ENCODE measurements at regions not wholly inside any gene's neighbourhood (a gene's known extent, or its start where the extent isn't known, plus 50 kb on each side); places are given as distances from the start of the nearest gene placed in this dataset.

DNA sequence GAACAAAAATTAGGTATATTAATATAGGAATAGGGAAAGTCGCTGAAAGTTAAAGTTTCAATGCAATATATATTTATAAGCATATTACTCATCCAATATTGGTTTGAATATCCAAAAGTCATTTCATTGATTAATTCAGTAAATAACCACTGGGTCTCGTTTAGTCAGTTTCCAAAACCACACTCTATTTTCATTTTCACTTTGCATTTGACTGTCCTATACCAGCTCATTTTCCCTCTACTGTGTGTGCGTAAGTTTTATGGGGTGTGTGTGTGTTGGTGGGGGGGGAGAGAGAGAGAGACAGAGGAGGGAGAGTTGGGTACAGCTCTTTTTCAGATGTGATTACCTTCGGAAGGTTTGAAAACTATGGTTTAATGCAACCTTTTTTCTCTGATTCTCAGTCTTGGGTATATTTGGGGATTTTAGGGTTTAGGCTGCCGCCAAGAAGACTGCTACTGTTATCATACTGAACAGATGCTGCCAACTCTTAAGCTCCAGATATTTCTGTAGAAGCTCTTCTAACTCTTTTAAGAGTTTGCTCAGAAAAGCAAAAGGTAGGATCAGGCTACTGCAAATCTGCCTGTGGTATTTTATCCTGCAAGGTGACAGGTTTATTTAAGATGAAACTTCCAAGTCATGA is 1427.4 kb downstream of the PCDH7 start:
- Histone ChIP-seq H3K4me3 (ENCODE audit: low read depth in 2 of 2, low read length in 2 of 2) (no peak overlapping the region), H3K36me3 (ENCODE audit: control insufficient read depth, insufficient read depth, low read length) (no peaks in the 10 kb centered on the region), H3K27ac (ENCODE audit: low read length) (no peak overlapping the region), H3K27me3 (ENCODE audit: control insufficient read depth, insufficient read depth, low read length) (no peaks in the 10 kb centered on the region), H3K4me1 (ENCODE audit: control insufficient read depth, insufficient read depth, low read length) (no peaks in the 10 kb centered on the region), H3K9me3 (ENCODE audit: control insufficient read depth, insufficient read depth, low read depth, low read length) (no peaks in the 10 kb centered on the region)
- ATAC-seq (no peak), DNase-seq (ENCODE audit: low read depth, low spot score) (no peak)
- no TSS peak for BruUV-seq (replicated peaks)
- TF ChIP-seq, protein P1, sequence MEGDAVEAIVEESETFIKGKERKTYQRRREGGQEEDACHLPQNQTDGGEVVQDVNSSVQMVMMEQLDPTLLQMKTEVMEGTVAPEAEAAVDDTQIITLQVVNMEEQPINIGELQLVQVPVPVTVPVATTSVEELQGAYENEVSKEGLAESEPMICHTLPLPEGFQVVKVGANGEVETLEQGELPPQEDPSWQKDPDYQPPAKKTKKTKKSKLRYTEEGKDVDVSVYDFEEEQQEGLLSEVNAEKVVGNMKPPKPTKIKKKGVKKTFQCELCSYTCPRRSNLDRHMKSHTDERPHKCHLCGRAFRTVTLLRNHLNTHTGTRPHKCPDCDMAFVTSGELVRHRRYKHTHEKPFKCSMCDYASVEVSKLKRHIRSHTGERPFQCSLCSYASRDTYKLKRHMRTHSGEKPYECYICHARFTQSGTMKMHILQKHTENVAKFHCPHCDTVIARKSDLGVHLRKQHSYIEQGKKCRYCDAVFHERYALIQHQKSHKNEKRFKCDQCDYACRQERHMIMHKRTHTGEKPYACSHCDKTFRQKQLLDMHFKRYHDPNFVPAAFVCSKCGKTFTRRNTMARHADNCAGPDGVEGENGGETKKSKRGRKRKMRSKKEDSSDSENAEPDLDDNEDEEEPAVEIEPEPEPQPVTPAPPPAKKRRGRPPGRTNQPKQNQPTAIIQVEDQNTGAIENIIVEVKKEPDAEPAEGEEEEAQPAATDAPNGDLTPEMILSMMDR (IDR thresholded peaks at IDR 0.05): no peak
- TF ChIP-seq TCF7L2 (IDR thresholded peaks at IDR 0.05; ENCODE audit: low read depth, low read length): no peak
- TF ChIP-seq, protein P2, sequence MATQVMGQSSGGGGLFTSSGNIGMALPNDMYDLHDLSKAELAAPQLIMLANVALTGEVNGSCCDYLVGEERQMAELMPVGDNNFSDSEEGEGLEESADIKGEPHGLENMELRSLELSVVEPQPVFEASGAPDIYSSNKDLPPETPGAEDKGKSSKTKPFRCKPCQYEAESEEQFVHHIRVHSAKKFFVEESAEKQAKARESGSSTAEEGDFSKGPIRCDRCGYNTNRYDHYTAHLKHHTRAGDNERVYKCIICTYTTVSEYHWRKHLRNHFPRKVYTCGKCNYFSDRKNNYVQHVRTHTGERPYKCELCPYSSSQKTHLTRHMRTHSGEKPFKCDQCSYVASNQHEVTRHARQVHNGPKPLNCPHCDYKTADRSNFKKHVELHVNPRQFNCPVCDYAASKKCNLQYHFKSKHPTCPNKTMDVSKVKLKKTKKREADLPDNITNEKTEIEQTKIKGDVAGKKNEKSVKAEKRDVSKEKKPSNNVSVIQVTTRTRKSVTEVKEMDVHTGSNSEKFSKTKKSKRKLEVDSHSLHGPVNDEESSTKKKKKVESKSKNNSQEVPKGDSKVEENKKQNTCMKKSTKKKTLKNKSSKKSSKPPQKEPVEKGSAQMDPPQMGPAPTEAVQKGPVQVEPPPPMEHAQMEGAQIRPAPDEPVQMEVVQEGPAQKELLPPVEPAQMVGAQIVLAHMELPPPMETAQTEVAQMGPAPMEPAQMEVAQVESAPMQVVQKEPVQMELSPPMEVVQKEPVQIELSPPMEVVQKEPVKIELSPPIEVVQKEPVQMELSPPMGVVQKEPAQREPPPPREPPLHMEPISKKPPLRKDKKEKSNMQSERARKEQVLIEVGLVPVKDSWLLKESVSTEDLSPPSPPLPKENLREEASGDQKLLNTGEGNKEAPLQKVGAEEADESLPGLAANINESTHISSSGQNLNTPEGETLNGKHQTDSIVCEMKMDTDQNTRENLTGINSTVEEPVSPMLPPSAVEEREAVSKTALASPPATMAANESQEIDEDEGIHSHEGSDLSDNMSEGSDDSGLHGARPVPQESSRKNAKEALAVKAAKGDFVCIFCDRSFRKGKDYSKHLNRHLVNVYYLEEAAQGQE (IDR thresholded peaks at IDR 0.05; ENCODE audit: insufficient read depth in 1 of 2, low read depth in 2 of 2, low read length in 1 of 2): no peak
- TF ChIP-seq POLR2AphosphoS5 (IDR thresholded peaks at IDR 0.05; ENCODE audit: low read depth, low read length): no peak
- no peak for TF ChIP-seq SIN3A (IDR thresholded peaks at IDR 0.05; ENCODE audit: borderline replicate concordance, insufficient read depth, low read depth, low read length)
- in situ Hi-C loops (cut with HindIII; ENCODE audit: low pct_unique_long_range_greater_than_20kb, low sequenced_read_pairs): no loop called here
- intact Hi-C loops (cut with micrococcal nuclease; ENCODE audit: unreplicated experiment): no loop called here
- CTCF ChIA-PET: no interaction called here
- POLR2A ChIA-PET: no interaction called here

DNA sequence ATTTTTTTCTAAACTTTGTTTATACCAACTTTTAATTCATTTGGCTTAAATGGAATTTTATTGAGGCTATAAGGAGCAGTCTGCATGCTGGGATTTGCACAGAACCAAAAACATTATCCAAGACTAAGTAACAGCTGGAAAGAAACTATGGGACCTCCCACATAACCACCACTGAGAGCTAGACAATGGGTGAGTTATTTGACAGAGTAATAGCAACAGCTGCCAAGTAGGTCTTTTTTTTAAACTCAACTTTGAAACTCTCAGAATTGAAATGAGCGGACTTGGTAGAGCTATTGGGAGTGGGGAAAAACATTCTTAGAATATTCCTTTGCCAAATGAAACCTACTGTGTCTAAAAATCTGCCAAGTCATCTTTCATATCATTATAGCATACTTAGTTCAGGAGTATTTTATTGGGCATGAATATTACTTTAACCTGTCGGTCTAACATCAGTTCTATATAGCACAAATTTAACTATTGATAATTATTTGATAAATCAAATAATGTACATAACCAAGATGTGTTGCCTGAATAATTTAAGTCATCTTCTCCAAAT is 1428.0 kb downstream of the PCDH7 start:
- H3K36me3 ChIP-seq (ENCODE audit: control insufficient read depth, insufficient read depth, low read length): no peaks in the 10 kb centered on the region; the same call in 1 of the 2 replicates
- DNase-seq (ENCODE audit: low read depth, low spot score): no peak
- no peaks in the 10 kb centered on the region for H3K4me1 ChIP-seq (ENCODE audit: control insufficient read depth, insufficient read depth, low read length)
- H3K9me3 ChIP-seq (ENCODE audit: control insufficient read depth, insufficient read depth, low read depth, low read length): no peaks in the 10 kb centered on the region
- in situ Hi-C loops (cut with HindIII; ENCODE audit: low pct_unique_long_range_greater_than_20kb, low sequenced_read_pairs) (no loop called here), intact Hi-C loops (cut with micrococcal nuclease; ENCODE audit: unreplicated experiment) (no loop called here)
- CTCF ChIA-PET: no interaction called here
- no peak overlapping the region for H3K4me3 ChIP-seq (ENCODE audit: low read depth in 2 of 2, low read length in 2 of 2)
- no peak for TF ChIP-seq TCF7L2 (IDR thresholded peaks at IDR 0.05; ENCODE audit: low read depth, low read length)
- TF ChIP-seq POLR2AphosphoS5 (IDR thresholded peaks at IDR 0.05; ENCODE audit: low read depth, low read length): no peak
- no peak for TF ChIP-seq SIN3A (IDR thresholded peaks at IDR 0.05; ENCODE audit: borderline replicate concordance, insufficient read depth, low read depth, low read length)
- TF ChIP-seq, protein P1 (IDR thresholded peaks at IDR 0.05): no peak
- TF ChIP-seq, protein P2 (IDR thresholded peaks at IDR 0.05; ENCODE audit: insufficient read depth in 1 of 2, low read depth in 2 of 2, low read length in 1 of 2): no peak
- POLR2A ChIA-PET: no interaction called here
- BruUV-seq (replicated peaks): no TSS peak
- no peaks in the 10 kb centered on the region for H3K27me3 ChIP-seq (ENCODE audit: control insufficient read depth, insufficient read depth, low read length)
- ATAC-seq: no peak
- no peak overlapping the region for H3K27ac ChIP-seq (ENCODE audit: low read length)

All from Panc1 (cell line).